ENCODE measurements at regions not wholly inside any gene's neighbourhood (a gene's known extent, or its start where the extent isn't known, plus 50 kb on each side); places are given as distances from the start of the nearest gene placed in this dataset.

GRCh38 chr5:4222821-4223220 lies 627.2 kb downstream of the IRX1 start:
- no peaks in the 10 kb centered on the region for H3K27me3 ChIP-seq (ENCODE audit: control insufficient read depth in 2 of 2, insufficient read depth in 2 of 2, low read length in 2 of 2)
- H3K4me3 ChIP-seq (ENCODE audit: low read length) = no peak overlapping the region
- peaks cover 0 to 3% (median 0%) of the 10 kb centered on the region in 5 donors for H3K36me3 Mint-ChIP-seq
- H3K27ac ChIP-seq (ENCODE audit: low read depth, low read length) = no peak overlapping the region
- no peak overlapping the region for H3K27ac Mint-ChIP-seq
- H3K4me1 Mint-ChIP-seq = no peaks in the 10 kb centered on the region
- POLR2A ChIA-PET = no interaction called here
- CTCF ChIA-PET = no interaction called here
- H3K27me3 Mint-ChIP-seq = no peaks in the 10 kb centered on the region
- H3K9me3 Mint-ChIP-seq = peaks cover 0 to 5% (median 0%) of the 10 kb centered on the region in 11 donors
- ATAC-seq (no peak), DNase-seq (no peak)
- intact Hi-C loops (cut with micrococcal nuclease) = no loop called here
- H3K36me3 ChIP-seq (ENCODE audit: control insufficient read depth in 2 of 3, insufficient read depth in 3 of 3, low read length in 3 of 3) = no peaks in the 10 kb centered on the region
- no peaks in the 10 kb centered on the region for H3K4me1 ChIP-seq (ENCODE audit: control insufficient read depth in 2 of 2, insufficient read depth in 2 of 2, low read length in 2 of 2)
- H3K4me3 Mint-ChIP-seq = no peak overlapping the region
- no peaks in the 10 kb centered on the region for H3K9me3 ChIP-seq (ENCODE audit: control insufficient read depth in 2 of 3, low read length in 3 of 3)

- Histone ChIP-seq H3K27ac (ENCODE audit: low read depth, low read length) (no peak overlapping the region), H3K4me1 (ENCODE audit: control insufficient read depth in 2 of 2, insufficient read depth in 2 of 2, low read length in 2 of 2) (no peaks in the 10 kb centered on the region), H3K4me3 (ENCODE audit: low read length) (no peak overlapping the region), H3K9me3 (ENCODE audit: control insufficient read depth in 2 of 3, low read length in 3 of 3) (no peaks in the 10 kb centered on the region), H3K36me3 (ENCODE audit: control insufficient read depth in 2 of 3, insufficient read depth in 3 of 3, low read length in 3 of 3) (no peaks in the 10 kb centered on the region), H3K27me3 (ENCODE audit: control insufficient read depth in 2 of 2, insufficient read depth in 2 of 2, low read length in 2 of 2) (no peaks in the 10 kb centered on the region)
- Mint-ChIP-seq H3K36me3 (peaks cover 0 to 3% (median 0%) of the 10 kb centered on the region in 5 donors), H3K27me3 (no peaks in the 10 kb centered on the region), H3K4me1 (no peaks in the 10 kb centered on the region), H3K27ac (no peak overlapping the region), H3K9me3 (peaks cover 0 to 4% (median 0%) of the 10 kb centered on the region in 11 donors), H3K4me3 (no peak overlapping the region)
- no peak for ATAC-seq
- intact Hi-C loops (cut with micrococcal nuclease) = no loop called here
- DNase-seq = no peak
- POLR2A ChIA-PET = no interaction called here
- CTCF ChIA-PET = no interaction called here
Measured at GRCh38 chr5:4225741-4226140, 630.1 kb downstream of the IRX1 start.

- ChIA-PET CTCF (no interaction called here), POLR2A (no interaction called here)
- H3K36me3 ChIP-seq (ENCODE audit: control insufficient read depth in 2 of 3, insufficient read depth in 3 of 3, low read length in 3 of 3) = no peaks in the 10 kb centered on the region
- H3K4me1 Mint-ChIP-seq = no peaks in the 10 kb centered on the region
- DNase-seq (no peak), ATAC-seq (no peak)
- H3K27ac ChIP-seq (ENCODE audit: low read depth, low read length) = no peak overlapping the region
- H3K9me3 Mint-ChIP-seq = peaks cover 0 to 4% (median 1%) of the 10 kb centered on the region in 11 donors
- H3K27me3 Mint-ChIP-seq = no peaks in the 10 kb centered on the region
- H3K27me3 ChIP-seq (ENCODE audit: control insufficient read depth in 2 of 2, insufficient read depth in 2 of 2, low read length in 2 of 2) = no peaks in the 10 kb centered on the region
- no peak overlapping the region for H3K4me3 ChIP-seq (ENCODE audit: low read length)
- H3K36me3 Mint-ChIP-seq = peaks cover 0 to 3% (median 0%) of the 10 kb centered on the region in 5 donors
- intact Hi-C loops (cut with micrococcal nuclease) = no loop called here
- no peaks in the 10 kb centered on the region for H3K4me1 ChIP-seq (ENCODE audit: control insufficient read depth in 2 of 2, insufficient read depth in 2 of 2, low read length in 2 of 2)
- no peak overlapping the region for H3K4me3 Mint-ChIP-seq
- peak overlapping the region in 1 of 9 donors; percentile 13 for H3K27ac Mint-ChIP-seq
- no peaks in the 10 kb centered on the region for H3K9me3 ChIP-seq (ENCODE audit: control insufficient read depth in 2 of 3, low read length in 3 of 3)
Measured at GRCh38 chr5:4226565-4226964, 630.9 kb downstream of the IRX1 start.

DNA sequence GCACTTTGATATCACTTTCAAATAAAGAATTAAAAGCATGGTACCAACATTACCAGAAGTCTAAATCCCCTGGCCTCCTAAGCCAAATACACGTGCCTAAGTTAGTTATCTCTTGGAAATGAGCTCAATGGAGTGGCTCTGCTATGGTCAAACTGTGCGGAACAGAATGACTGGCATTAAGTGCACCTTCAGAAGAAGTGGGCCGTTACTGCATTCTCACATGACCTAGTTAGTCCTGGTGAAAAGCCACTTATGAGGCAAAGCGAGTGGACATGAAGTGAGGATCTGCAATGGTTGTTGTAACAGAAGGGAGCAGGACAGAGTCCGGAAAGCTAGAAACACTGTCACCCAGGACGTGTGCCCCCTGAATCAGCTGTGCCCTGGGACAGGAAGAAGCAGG lies 633.1 kb downstream of the IRX1 start:
- H3K27me3 Mint-ChIP-seq = no peaks in the 10 kb centered on the region
- H3K4me3 ChIP-seq (ENCODE audit: low read length) = no peak overlapping the region
- ChIA-PET POLR2A (no interaction called here), CTCF (no interaction called here)
- H3K27ac Mint-ChIP-seq = no peak overlapping the region
- H3K36me3 ChIP-seq (ENCODE audit: control insufficient read depth in 2 of 3, insufficient read depth in 3 of 3, low read length in 3 of 3) = no peaks in the 10 kb centered on the region
- no peaks in the 10 kb centered on the region for H3K36me3 Mint-ChIP-seq
- no peaks in the 10 kb centered on the region for H3K9me3 ChIP-seq (ENCODE audit: control insufficient read depth in 2 of 3, low read length in 3 of 3)
- peaks cover 0 to 17% (median 6%) of the 10 kb centered on the region in 11 donors for H3K9me3 Mint-ChIP-seq
- no peaks in the 10 kb centered on the region for H3K4me1 Mint-ChIP-seq
- H3K4me1 ChIP-seq (ENCODE audit: control insufficient read depth in 2 of 2, insufficient read depth in 2 of 2, low read length in 2 of 2) = no peaks in the 10 kb centered on the region
- ATAC-seq (no peak), DNase-seq (no peak)
- intact Hi-C loops (cut with micrococcal nuclease) = no loop called here
- no peak overlapping the region for H3K27ac ChIP-seq (ENCODE audit: low read depth, low read length)
- H3K4me3 Mint-ChIP-seq = no peak overlapping the region
- no peaks in the 10 kb centered on the region for H3K27me3 ChIP-seq (ENCODE audit: control insufficient read depth in 2 of 2, insufficient read depth in 2 of 2, low read length in 2 of 2)

DNA sequence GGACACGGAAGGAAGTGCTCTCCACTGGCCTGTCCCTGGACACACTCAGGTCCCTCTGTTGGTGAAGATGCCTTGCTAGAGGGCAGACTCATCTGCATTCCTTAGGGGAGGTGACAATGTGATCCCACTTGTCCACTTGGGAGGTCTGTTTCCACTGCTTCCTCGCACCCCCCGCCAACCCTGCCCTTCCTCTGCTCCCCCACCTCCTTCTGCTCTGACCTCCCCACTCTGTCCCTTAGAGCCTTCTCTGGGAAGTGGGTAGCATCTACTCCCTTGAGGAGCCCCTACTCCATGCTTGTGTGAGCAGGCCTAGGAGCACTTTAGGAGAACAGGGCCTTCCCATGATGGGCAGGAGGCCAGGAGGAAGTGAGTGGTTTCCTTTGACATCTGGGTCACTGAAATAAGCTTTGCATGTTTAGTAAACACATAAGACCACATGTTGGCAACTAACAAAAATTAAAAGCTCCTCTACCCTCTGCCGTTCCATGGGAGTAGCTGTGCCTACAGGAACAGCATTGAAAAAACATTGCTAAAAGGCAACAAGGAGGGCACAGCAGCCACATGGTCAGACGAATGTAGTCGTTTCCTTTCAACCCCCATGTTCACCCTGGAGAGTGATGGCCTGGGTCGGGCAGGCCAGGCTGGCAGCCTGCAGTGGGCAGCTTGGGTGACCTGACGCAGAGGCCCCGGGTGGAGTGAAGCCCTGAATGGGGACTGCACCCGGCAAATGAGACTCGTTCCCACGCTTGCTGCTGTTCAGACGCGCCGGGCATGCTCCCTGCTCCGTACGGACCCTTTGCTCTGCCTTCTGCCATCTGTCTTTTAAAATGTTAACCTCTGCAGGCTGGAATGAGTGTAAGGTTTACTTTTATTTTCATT lies 634.0 kb downstream of the IRX1 start:
- Histone ChIP-seq H3K4me1 (ENCODE audit: control insufficient read depth in 2 of 2, insufficient read depth in 2 of 2, low read length in 2 of 2) (no peaks in the 10 kb centered on the region), H3K27ac (ENCODE audit: low read depth, low read length) (no peak overlapping the region), H3K4me3 (ENCODE audit: low read length) (no peak overlapping the region), H3K9me3 (ENCODE audit: control insufficient read depth in 2 of 3, low read length in 3 of 3) (no peaks in the 10 kb centered on the region), H3K36me3 (ENCODE audit: control insufficient read depth in 2 of 3, insufficient read depth in 3 of 3, low read length in 3 of 3) (no peaks in the 10 kb centered on the region), H3K27me3 (ENCODE audit: control insufficient read depth in 2 of 2, insufficient read depth in 2 of 2, low read length in 2 of 2) (no peaks in the 10 kb centered on the region)
- CTCF ChIA-PET = no interaction called here
- H3K9me3 Mint-ChIP-seq = peaks cover 2 to 26% (median 10%) of the 10 kb centered on the region in 11 donors
- no peak overlapping the region for H3K4me3 Mint-ChIP-seq
- H3K4me1 Mint-ChIP-seq = no peaks in the 10 kb centered on the region
- intact Hi-C loops (cut with micrococcal nuclease) = no loop called here
- no peak for ATAC-seq
- POLR2A ChIA-PET = no interaction called here
- H3K27me3 Mint-ChIP-seq = no peaks in the 10 kb centered on the region
- no peak overlapping the region for H3K27ac Mint-ChIP-seq
- no peaks in the 10 kb centered on the region for H3K36me3 Mint-ChIP-seq
- DNase-seq = no peak

- no peak for ATAC-seq
- H3K4me3 Mint-ChIP-seq = no peak overlapping the region
- H3K9me3 ChIP-seq (ENCODE audit: control insufficient read depth in 2 of 3, low read length in 3 of 3) = no peaks in the 10 kb centered on the region
- H3K4me1 Mint-ChIP-seq = no peaks in the 10 kb centered on the region
- POLR2A ChIA-PET = no interaction called here
- no peak overlapping the region for H3K27ac Mint-ChIP-seq
- CTCF ChIA-PET = no interaction called here
- H3K36me3 Mint-ChIP-seq = no peaks in the 10 kb centered on the region
- peaks cover 2 to 34% (median 10%) of the 10 kb centered on the region in 11 donors for H3K9me3 Mint-ChIP-seq
- no peak for DNase-seq
- no peaks in the 10 kb centered on the region for H3K27me3 ChIP-seq (ENCODE audit: control insufficient read depth in 2 of 2, insufficient read depth in 2 of 2, low read length in 2 of 2)
- no peak overlapping the region for H3K27ac ChIP-seq (ENCODE audit: low read depth, low read length)
- no peaks in the 10 kb centered on the region for H3K36me3 ChIP-seq (ENCODE audit: control insufficient read depth in 2 of 3, insufficient read depth in 3 of 3, low read length in 3 of 3)
- no peaks in the 10 kb centered on the region for H3K4me1 ChIP-seq (ENCODE audit: control insufficient read depth in 2 of 2, insufficient read depth in 2 of 2, low read length in 2 of 2)
- no peak overlapping the region for H3K4me3 ChIP-seq (ENCODE audit: low read length)
- no peaks in the 10 kb centered on the region for H3K27me3 Mint-ChIP-seq
- intact Hi-C loops (cut with micrococcal nuclease) = no loop called here
Measured at GRCh38 chr5:4230471-4230785, 634.8 kb downstream of the IRX1 start.
